HFF-Myc (cell line): ENCODE measurements at regions not wholly inside any gene's neighbourhood (a gene's known extent, or its start where the extent isn't known, plus 50 kb on each side); places are given as distances from the start of the nearest gene placed in this dataset.

Experiments used
- DNase-seq: peaks from one replicate; pipeline ENCODE4 v3.0.0-alpha.2; 2011; ENCODE audit warnings: low read depth; ENCODE audit errors: extremely low read depth
- H3K4me3 ChIP-seq: replicated peaks from 2 replicates; pipeline ENCODE4 v1.5.1; 2011; ENCODE audit warnings: low read depth, mild to moderate bottlenecking, control low read depth, low read length
- TF ChIP-seq, protein P1 (sequence below): IDR thresholded peaks from 2 replicates; pipeline ENCODE4 v1.5.1; 2012; ENCODE audit warnings: mild to moderate bottlenecking, low read depth, low read length, control low read depth; ENCODE audit errors: missing control alignments

DNA sequence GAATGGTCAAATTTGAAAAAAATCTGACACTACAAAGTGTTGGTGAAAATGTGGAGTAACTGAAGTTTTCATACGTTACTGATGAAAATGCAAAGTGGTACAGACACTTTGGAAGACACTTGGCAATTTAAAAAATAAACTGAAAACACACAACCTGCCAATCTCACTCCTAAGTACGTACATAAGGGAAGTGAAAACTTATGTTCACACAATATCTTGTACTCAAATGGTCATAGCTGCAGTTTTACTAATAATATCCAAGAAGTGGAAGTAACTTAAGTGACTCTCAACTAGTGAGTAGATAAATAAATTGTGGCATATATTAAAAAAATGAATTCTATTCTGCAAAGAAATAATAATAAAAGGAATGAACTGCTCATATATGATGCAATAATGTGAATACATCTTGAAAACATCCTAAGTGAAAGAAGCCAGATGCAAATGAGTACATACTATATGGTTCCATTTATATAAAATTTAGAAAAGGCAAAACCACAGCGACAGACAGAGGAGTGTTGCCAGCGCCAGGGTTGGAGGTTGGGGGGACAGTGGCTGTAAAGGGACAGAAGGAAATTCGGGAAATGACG is 198.2 kb downstream of the ERMARD start:
- TF ChIP-seq, protein P1, sequence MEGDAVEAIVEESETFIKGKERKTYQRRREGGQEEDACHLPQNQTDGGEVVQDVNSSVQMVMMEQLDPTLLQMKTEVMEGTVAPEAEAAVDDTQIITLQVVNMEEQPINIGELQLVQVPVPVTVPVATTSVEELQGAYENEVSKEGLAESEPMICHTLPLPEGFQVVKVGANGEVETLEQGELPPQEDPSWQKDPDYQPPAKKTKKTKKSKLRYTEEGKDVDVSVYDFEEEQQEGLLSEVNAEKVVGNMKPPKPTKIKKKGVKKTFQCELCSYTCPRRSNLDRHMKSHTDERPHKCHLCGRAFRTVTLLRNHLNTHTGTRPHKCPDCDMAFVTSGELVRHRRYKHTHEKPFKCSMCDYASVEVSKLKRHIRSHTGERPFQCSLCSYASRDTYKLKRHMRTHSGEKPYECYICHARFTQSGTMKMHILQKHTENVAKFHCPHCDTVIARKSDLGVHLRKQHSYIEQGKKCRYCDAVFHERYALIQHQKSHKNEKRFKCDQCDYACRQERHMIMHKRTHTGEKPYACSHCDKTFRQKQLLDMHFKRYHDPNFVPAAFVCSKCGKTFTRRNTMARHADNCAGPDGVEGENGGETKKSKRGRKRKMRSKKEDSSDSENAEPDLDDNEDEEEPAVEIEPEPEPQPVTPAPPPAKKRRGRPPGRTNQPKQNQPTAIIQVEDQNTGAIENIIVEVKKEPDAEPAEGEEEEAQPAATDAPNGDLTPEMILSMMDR, result no peak
- no peak overlapping the region for H3K4me3 ChIP-seq
- no peak for DNase-seq

DNA sequence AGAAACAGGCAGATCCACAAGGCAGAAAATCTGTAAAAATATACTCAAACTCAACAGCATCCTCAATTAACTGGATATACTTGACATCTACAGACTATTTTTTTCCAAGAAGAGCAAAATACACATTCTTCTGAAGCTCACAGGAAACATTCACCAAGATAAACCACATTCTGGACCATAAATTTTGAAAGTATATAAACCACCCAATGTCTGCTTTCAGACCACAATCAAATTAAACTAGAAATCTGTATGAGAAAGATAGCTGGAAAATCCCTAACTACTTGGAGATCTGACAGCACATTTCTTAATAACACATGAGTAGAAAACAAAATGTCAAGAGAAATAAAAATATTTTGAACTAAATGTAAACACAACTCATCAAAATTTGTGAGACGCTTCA is 195.5 kb downstream of the ERMARD start:
- no peak for DNase-seq
- no peak overlapping the region for H3K4me3 ChIP-seq
- TF ChIP-seq, protein P1, result no peak

DNA sequence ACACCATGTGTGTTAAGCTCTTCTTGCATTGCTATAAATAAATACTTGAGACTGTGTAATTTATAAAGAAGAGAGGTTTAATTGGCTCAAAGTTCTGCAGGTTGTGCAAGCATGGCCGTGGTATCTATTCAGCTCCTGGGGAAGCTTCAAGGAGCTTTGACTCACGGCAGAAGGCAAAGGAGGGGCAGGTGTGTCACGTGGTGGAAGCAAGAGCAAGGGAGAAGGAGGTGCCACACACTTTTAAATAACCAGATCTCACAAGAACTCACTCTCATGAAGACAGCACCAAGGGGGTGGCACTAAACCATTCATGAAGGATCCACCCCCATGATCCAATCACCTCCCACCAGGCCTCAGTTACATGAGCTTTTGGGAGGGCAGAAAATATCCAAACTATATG is 193.7 kb downstream of the ERMARD start:
- H3K4me3 ChIP-seq, result no peak overlapping the region
- DNase-seq, result no peak
- TF ChIP-seq, protein P1, result no peak

DNA sequence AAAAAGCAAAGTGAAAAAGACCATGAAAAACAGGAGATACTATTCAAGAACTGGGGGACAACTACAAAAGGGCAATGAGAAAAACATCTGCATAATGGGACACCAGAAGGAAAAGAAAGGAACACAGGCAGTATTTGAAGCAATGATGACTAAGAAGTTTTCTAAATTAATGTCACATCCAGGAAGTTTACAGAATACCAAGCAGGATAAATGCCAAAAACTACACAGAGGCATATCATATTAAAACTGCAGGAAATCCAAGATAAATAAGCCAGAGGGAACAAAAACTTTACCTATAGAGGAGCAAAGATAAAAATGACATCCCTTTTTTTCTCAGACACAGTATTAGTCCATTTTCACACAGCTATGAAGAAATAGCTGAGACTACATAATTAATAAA is 193.0 kb downstream of the ERMARD start:
- H3K4me3 ChIP-seq, result no peak overlapping the region
- TF ChIP-seq, protein P1, result no peak

DNA sequence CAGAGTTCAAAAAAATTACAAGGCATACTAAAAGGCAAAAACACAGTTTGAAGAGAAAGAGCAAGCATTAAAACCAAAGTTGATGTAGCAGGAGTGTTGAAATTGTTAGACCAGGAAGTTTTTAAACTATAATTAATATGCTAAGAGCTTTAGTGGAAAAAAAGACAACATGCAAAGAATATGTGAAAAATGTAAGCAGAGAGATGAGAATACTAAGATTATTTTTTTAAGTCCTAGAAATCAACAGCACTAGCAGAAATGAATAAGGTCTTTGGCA is 192.6 kb downstream of the ERMARD start:
- H3K4me3 ChIP-seq, result no peak overlapping the region
- TF ChIP-seq, protein P1, result no peak
- DNase-seq, result no peak

More for the DNA sequence above, 193.0 kb downstream of the ERMARD start:
- no peak for DNase-seq

DNA sequence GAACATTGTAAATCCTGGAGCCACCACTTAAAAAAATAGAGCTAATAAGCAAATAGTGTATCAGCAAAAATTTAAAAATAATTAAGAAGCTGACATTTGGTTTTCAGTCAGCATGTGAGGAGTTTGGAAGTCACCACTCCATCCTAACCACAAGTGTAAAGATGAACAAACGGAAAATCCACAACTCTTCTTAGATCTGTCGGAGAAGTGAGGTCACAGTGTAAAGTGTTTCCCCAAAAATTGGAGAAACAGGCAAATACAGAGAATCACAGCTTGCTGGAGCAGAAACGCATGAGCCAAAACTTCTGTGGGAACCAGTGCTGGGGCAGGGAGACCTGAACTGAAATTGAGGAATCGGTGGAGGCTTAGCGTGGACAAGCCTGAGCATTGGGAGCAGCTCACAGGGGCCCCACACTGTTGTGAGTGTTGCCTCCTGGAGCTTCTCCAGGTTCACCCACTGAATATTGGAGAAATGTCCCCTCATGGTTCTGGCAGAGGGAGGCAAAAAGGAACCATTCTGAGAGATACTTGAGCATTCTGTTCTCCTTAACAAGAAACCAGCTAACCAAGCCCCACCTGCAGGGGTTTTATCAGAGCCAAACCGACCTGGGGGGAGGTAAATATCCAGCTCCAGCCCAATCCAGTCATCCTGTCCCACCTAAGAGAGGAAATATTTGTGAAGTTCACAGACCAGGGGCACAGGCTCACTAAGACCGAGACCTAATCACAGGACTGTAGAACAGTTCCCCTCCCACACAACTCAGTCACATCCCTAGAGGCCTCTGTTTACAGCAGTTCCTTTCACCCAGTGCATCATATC is 192.0 kb downstream of the ERMARD start:
- H3K4me3 ChIP-seq, result no peak overlapping the region
- no peak for DNase-seq
- TF ChIP-seq, protein P1, result no peak
